Osteocyte (in vitro differentiated cells): ENCODE measurements at regions not wholly inside any gene's neighbourhood (a gene's known extent, or its start where the extent isn't known, plus 50 kb on each side); places are given as distances from the start of the nearest gene placed in this dataset.

Source experiments
- DNase-seq: peaks from one replicate; pipeline ENCODE4 v3.0.0; 2021; ENCODE audit warnings: mixed read lengths; ENCODE audit not compliant: unreplicated experiment; ENCODE audit errors: extremely low spot score
- H3K27ac Mint-ChIP-seq: one replicate; pipeline ENCODE4 v1.8.0; 2021; ENCODE audit warnings: mild to moderate bottlenecking, mixed read lengths; ENCODE audit not compliant: unreplicated experiment
- H3K27me3 Mint-ChIP-seq: one replicate; pipeline ENCODE4 v1.8.0; 2021; ENCODE audit warnings: mixed read lengths; ENCODE audit not compliant: unreplicated experiment
- H3K36me3 Mint-ChIP-seq: one replicate; pipeline ENCODE4 v1.8.0; 2021; ENCODE audit warnings: mixed read lengths; ENCODE audit not compliant: unreplicated experiment
- H3K4me1 Mint-ChIP-seq: one replicate; pipeline ENCODE4 v1.8.0; 2021; ENCODE audit warnings: mixed read lengths; ENCODE audit not compliant: unreplicated experiment
- H3K4me3 Mint-ChIP-seq: one replicate; pipeline ENCODE4 v1.8.0; 2021; ENCODE audit warnings: mild to moderate bottlenecking, moderate library complexity, mixed read lengths; ENCODE audit not compliant: unreplicated experiment
- H3K9me3 Mint-ChIP-seq: one replicate; pipeline ENCODE4 v1.8.0; 2021; ENCODE audit warnings: mixed read lengths; ENCODE audit not compliant: unreplicated experiment
- CTCF ChIP-seq: fragments of 200-600 bp; sonication (generic); IDR thresholded peaks from 2 replicates; pipeline ENCODE4 v1.5.0; 2021; ENCODE audit warnings: antibody characterized with exemption, mild to moderate bottlenecking, moderate library complexity

- no peak for TF ChIP-seq CTCF
Measured at GRCh38 chr13:73535341-73535740, 476.5 kb downstream of the KLF5 start.

GRCh38 chr13:73532987-73533510 is 474.2 kb downstream of the KLF5 start:
- Mint-ChIP-seq H3K27me3 (peaks cover 4% of the 10 kb centered on the region), H3K36me3 (no peaks in the 10 kb centered on the region), H3K4me1 (no peaks in the 10 kb centered on the region), H3K9me3 (no peaks in the 10 kb centered on the region), H3K4me3 (no peak overlapping the region), H3K27ac (no peak overlapping the region)
- no peak for DNase-seq
- no peak for TF ChIP-seq CTCF

More at GRCh38 chr13:73535341-73535740, 476.5 kb downstream of the KLF5 start:
- no peak for DNase-seq
- Mint-ChIP-seq H3K36me3 (no peaks in the 10 kb centered on the region), H3K9me3 (no peaks in the 10 kb centered on the region), H3K4me1 (no peaks in the 10 kb centered on the region), H3K27ac (no peak overlapping the region), H3K4me3 (no peak overlapping the region), H3K27me3 (peaks cover 2% of the 10 kb centered on the region)

- TF ChIP-seq CTCF: no peak
- Mint-ChIP-seq H3K9me3 (no peaks in the 10 kb centered on the region), H3K27me3 (peaks cover 4% of the 10 kb centered on the region), H3K27ac (no peak overlapping the region), H3K36me3 (no peaks in the 10 kb centered on the region), H3K4me1 (no peaks in the 10 kb centered on the region), H3K4me3 (no peak overlapping the region)
- no peak for DNase-seq
Measured at GRCh38 chr13:73532582-73532981, 473.8 kb downstream of the KLF5 start.

- no peak overlapping the region for H3K4me3 Mint-ChIP-seq
Measured at GRCh38 chr13:73531014-73531413, 472.2 kb downstream of the KLF5 start.

GRCh38 chr13:73522937-73523336 is 464.1 kb downstream of the KLF5 start:
- no peak for TF ChIP-seq CTCF
- Mint-ChIP-seq H3K9me3 (no peaks in the 10 kb centered on the region), H3K27me3 (peaks cover 6% of the 10 kb centered on the region), H3K4me3 (no peak overlapping the region), H3K36me3 (no peaks in the 10 kb centered on the region), H3K4me1 (no peaks in the 10 kb centered on the region), H3K27ac (no peak overlapping the region)
- DNase-seq: no peak

More at GRCh38 chr13:73531014-73531413, 472.2 kb downstream of the KLF5 start:
- Mint-ChIP-seq H3K36me3 (no peaks in the 10 kb centered on the region), H3K27me3 (peaks cover 7% of the 10 kb centered on the region), H3K4me1 (no peaks in the 10 kb centered on the region), H3K27ac (no peak overlapping the region), H3K9me3 (no peaks in the 10 kb centered on the region)
- DNase-seq: no peak
- TF ChIP-seq CTCF: no peak
